HEK293 (cell line): ENCODE measurements at regions not wholly inside any gene's neighbourhood (a gene's known extent, or its start where the extent isn't known, plus 50 kb on each side); places are given as distances from the start of the nearest gene placed in this dataset.

Experiments used
- CTCF ChIA-PET: fragments of 350-600 bp; formaldehyde crosslinking; extraction: SDS; loops from one replicate; lab custom pipeline; 2021; ENCODE audit warnings: antibody characterized with exemption; lab: Yijun Ruan, JAX
- POLR2A ChIA-PET: fragments of 300-600 bp; formaldehyde crosslinking; extraction: SDS; loops from one replicate; lab custom pipeline; 2020; ENCODE audit warnings: antibody characterized with exemption, inconsistent platforms; lab: Yijun Ruan, JAX
- H3K27ac ChIP-seq: fragments of 200-500 bp; sonication (Bioruptor generic); 2 replicates; pipeline ENCODE4 v1.5.1; 2014; ENCODE audit warnings: low read depth, low read length, control low read depth, inconsistent platforms; ENCODE audit errors: extremely low read depth
- H3K36me3 ChIP-seq, 2 experiments: fragments of 200-500 bp in 1 of 2; sonication (Bioruptor generic) in 1 of 2; 1 replicate in 1 of 2; 2 replicates in 1 of 2; pipeline ENCODE4 v1.5.1; 2014 to 2017; ENCODE audit warnings: inconsistent platforms in 2 of 2, low read length in 2 of 2; ENCODE audit not compliant: control insufficient read depth in 2 of 2, insufficient read depth in 1 of 2
- H3K4me1 ChIP-seq: fragments of 200-500 bp; sonication (Bioruptor generic); 2 replicates; pipeline ENCODE4 v1.5.1; 2014; ENCODE audit warnings: mild to moderate bottlenecking, low read length, inconsistent platforms; ENCODE audit not compliant: control insufficient read depth, insufficient read depth
- H3K4me3 ChIP-seq: 2 replicates; pipeline ENCODE4 v1.5.1; 2011; ENCODE audit warnings: low read depth, mild to moderate bottlenecking, control low read depth, low read length, moderate library complexity
- H3K9me3 ChIP-seq: fragments of 200-500 bp; sonication (Bioruptor generic); 2 replicates; pipeline ENCODE4 v1.5.1; 2014; ENCODE audit warnings: low read depth, low read length, inconsistent platforms; ENCODE audit not compliant: control insufficient read depth, insufficient read depth
- FEZF1 ChIP-seq: fragments of 450-650 bp; formaldehyde crosslinking; IDR thresholded peaks from 2 replicates; pipeline ENCODE4 v1.5.1; 2016; ENCODE audit warnings: missing biosample characterization, missing genetic modification characterization
- GLI4 ChIP-seq: fragments of 450-650 bp; formaldehyde crosslinking; IDR thresholded peaks from 2 replicates; pipeline ENCODE4 v1.5.1; 2016; ENCODE audit warnings: missing biosample characterization, missing genetic modification characterization
- HOXC10 ChIP-seq: sonication (generic); formaldehyde crosslinking; IDR thresholded peaks from 2 replicates; pipeline ENCODE4 v1.8.1; 2023; ENCODE audit warnings: mild to moderate bottlenecking, missing genetic modification reagents
- HOXD13 ChIP-seq: sonication (generic); formaldehyde crosslinking; IDR thresholded peaks from 2 replicates; pipeline ENCODE4 v1.8.0; 2022; ENCODE audit warnings: missing genetic modification reagents, borderline replicate concordance
- KLF16 ChIP-seq: fragments of 450-650 bp; formaldehyde crosslinking; IDR thresholded peaks from 2 replicates; pipeline ENCODE4 v1.5.1; 2017; ENCODE audit warnings: missing biosample characterization, missing genetic modification characterization
- RBAK ChIP-seq: fragments of 450-650 bp; formaldehyde crosslinking; IDR thresholded peaks from 2 replicates; pipeline ENCODE4 v1.5.1; 2016; ENCODE audit warnings: missing biosample characterization, missing genetic modification characterization
- TRIM28 ChIP-seq: IDR thresholded peaks from 2 replicates; pipeline ENCODE4 v1.6.1; 2011; ENCODE audit warnings: low read length, control low read depth, borderline replicate concordance
- ZBTB1 ChIP-seq: fragments of 450-650 bp; formaldehyde crosslinking; IDR thresholded peaks from 2 replicates; pipeline ENCODE4 v1.5.1; 2016; ENCODE audit warnings: missing biosample characterization, missing genetic modification characterization
- ZBTB20 ChIP-seq: fragments of 450-650 bp; formaldehyde crosslinking; IDR thresholded peaks from 2 replicates; pipeline ENCODE4 v1.5.1; 2016; ENCODE audit warnings: missing biosample characterization, missing genetic modification characterization
- ZBTB8A ChIP-seq: fragments of 450-650 bp; formaldehyde crosslinking; IDR thresholded peaks from 2 replicates; pipeline ENCODE4 v1.5.1; 2016; ENCODE audit warnings: missing biosample characterization, missing genetic modification characterization
- ZFP3 ChIP-seq: fragments of 450-650 bp; formaldehyde crosslinking; IDR thresholded peaks from 2 replicates; pipeline ENCODE4 v1.5.1; 2016; ENCODE audit warnings: low read depth, missing biosample characterization, missing genetic modification characterization
- ZNF157 ChIP-seq: fragments of 450-650 bp; formaldehyde crosslinking; IDR thresholded peaks from 2 replicates; pipeline ENCODE4 v1.5.1; 2016; ENCODE audit warnings: missing biosample characterization, missing genetic modification characterization
- ZNF16 ChIP-seq: fragments of 450-650 bp; formaldehyde crosslinking; IDR thresholded peaks from 2 replicates; pipeline ENCODE4 v1.5.1; 2016; ENCODE audit warnings: low read depth, missing biosample characterization, missing genetic modification characterization
- ZNF211 ChIP-seq: fragments of 450-650 bp; formaldehyde crosslinking; IDR thresholded peaks from 2 replicates; pipeline ENCODE4 v1.5.1; 2016; ENCODE audit warnings: low read depth, missing biosample characterization, missing genetic modification characterization
- ZNF221 ChIP-seq: fragments of 450-650 bp; formaldehyde crosslinking; IDR thresholded peaks from 2 replicates; pipeline ENCODE4 v1.5.1; 2017; ENCODE audit warnings: missing biosample characterization, missing genetic modification characterization, borderline replicate concordance
- ZNF670 ChIP-seq: fragments of 450-650 bp; formaldehyde crosslinking; IDR thresholded peaks from 2 replicates; pipeline ENCODE4 v1.5.1; 2016; ENCODE audit warnings: missing biosample characterization, missing genetic modification characterization, low read depth
- ZNF768 ChIP-seq: fragments of 450-650 bp; formaldehyde crosslinking; IDR thresholded peaks from 2 replicates; pipeline ENCODE4 v1.5.1; 2018; ENCODE audit warnings: missing biosample characterization, mild to moderate bottlenecking, missing genetic modification characterization
- TF ChIP-seq, protein P1 (sequence below): fragments of 450-650 bp; formaldehyde crosslinking; conservative IDR thresholded peaks from 2 replicates; pipeline ENCODE4 v1.5.1; 2016; ENCODE audit warnings: low read depth, missing biosample characterization, missing genetic modification characterization
- TF ChIP-seq, protein P2 (sequence below): fragments of 450-650 bp; formaldehyde crosslinking; IDR thresholded peaks from 2 replicates; pipeline ENCODE4 v1.5.1; 2017; ENCODE audit warnings: missing biosample characterization, missing genetic modification characterization
- TF ChIP-seq, protein P3 (sequence below): fragments of 450-650 bp; IDR thresholded peaks from 2 replicates; pipeline ENCODE4 v1.5.1; 2018; ENCODE audit warnings: missing biosample characterization, missing genetic modification characterization
- TF ChIP-seq, protein P4 (sequence below): fragments of 450-650 bp; formaldehyde crosslinking; IDR thresholded peaks from 2 replicates; pipeline ENCODE4; 2016; ENCODE audit warnings: missing biosample characterization, missing genetic modification characterization
- TF ChIP-seq, protein P5 (sequence below): fragments of 450-650 bp; formaldehyde crosslinking; IDR thresholded peaks from 2 replicates; pipeline ENCODE4 v1.5.1; 2016; ENCODE audit warnings: missing biosample characterization, missing genetic modification characterization

DNA sequence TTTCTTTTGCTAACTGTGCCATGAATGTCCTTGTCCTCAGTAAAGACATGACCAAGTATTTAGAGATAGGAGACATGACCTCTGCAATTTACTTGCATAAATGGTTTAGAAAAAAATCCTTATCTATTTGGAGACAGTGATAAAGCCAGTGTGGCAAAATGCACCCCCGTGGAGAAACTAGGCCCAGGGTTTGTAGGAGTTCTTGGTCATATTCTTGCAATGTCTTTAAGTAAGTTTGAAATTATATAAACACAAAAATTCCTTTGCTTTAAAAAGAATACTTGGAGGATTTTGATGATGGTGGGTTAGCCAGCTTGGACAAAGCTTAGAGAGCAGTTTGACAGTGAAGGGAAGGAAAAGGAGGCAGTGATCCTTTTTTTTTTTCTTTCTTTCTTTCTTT lies 101.9 kb upstream of the SLC45A1 start:
- no peak overlapping the region for H3K4me3 ChIP-seq
- no peak for TF ChIP-seq ZNF157
- no peak for TF ChIP-seq HOXC10 (CRISPR knock-in tag)
- TF ChIP-seq ZFP3 (tag by site-specific recombination): peak; percentile 44; the same call in 1 of the 2 replicates
- TF ChIP-seq ZNF670 (tag by site-specific recombination): no peak
- TF ChIP-seq, protein P1, sequence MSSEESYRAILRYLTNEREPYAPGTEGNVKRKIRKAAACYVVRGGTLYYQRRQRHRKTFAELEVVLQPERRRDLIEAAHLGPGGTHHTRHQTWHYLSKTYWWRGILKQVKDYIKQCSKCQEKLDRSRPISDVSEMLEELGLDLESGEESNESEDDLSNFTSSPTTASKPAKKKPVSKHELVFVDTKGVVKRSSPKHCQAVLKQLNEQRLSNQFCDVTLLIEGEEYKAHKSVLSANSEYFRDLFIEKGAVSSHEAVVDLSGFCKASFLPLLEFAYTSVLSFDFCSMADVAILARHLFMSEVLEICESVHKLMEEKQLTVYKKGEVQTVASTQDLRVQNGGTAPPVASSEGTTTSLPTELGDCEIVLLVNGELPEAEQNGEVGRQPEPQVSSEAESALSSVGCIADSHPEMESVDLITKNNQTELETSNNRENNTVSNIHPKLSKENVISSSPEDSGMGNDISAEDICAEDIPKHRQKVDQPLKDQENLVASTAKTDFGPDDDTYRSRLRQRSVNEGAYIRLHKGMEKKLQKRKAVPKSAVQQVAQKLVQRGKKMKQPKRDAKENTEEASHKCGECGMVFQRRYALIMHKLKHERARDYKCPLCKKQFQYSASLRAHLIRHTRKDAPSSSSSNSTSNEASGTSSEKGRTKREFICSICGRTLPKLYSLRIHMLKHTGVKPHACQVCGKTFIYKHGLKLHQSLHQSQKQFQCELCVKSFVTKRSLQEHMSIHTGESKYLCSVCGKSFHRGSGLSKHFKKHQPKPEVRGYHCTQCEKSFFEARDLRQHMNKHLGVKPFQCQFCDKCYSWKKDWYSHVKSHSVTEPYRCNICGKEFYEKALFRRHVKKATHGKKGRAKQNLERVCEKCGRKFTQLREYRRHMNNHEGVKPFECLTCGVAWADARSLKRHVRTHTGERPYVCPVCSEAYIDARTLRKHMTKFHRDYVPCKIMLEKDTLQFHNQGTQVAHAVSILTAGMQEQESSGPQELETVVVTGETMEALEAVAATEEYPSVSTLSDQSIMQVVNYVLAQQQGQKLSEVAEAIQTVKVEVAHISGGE (tag by site-specific recombination): no peak
- no peaks in the 10 kb centered on the region for H3K4me1 ChIP-seq
- ChIA-PET CTCF (interaction anchor here (0.6 kb wide), 1 partner anchor 50 kb away, joined by 3 read pairs; no protein-coding TSS in a partner anchor), POLR2A (no interaction called here)
- H3K27ac ChIP-seq: no peak overlapping the region
- no peaks in the 10 kb centered on the region for H3K9me3 ChIP-seq
- no peaks in the 10 kb centered on the region for H3K36me3 ChIP-seq

DNA sequence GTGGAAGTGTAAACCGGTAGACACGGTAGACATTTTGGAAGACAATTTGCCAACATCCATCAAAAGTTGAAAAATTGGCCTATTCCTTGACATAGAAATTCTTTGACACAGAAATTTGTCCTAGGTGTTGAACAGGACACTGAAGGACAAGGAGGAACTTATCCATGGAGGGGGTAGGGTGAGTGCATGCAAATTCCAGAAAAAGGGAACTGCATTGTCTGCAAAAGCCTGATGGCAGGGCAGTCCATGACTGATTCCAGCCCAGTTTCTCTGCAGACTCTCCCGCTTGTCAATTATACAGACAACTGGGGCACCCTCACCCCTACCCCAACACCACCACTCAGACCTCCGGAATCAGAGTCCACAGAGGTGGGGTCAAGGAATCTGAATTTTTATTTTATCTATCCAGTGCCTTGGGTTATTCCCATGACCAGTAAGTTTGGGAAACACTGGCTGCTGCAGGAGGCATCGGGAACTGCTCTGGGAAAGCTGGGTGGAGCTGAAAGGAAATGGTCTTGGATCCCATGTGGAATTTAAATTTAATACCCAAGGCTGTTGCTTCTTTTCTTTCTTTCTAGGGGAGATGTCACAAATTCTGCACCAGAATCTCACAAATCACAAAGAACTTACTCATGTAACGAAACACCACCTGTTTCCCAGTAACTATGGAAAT lies 103.3 kb upstream of the SLC45A1 start:
- Histone ChIP-seq H3K27ac (no peak overlapping the region), H3K9me3 (no peaks in the 10 kb centered on the region), H3K36me3 (no peaks in the 10 kb centered on the region), H3K4me3 (no peak overlapping the region), H3K4me1 (no peaks in the 10 kb centered on the region)
- TF ChIP-seq GLI4 (tag by site-specific recombination) (no peak), HOXD13 (CRISPR knock-in tag) (no peak), ZBTB20 (tag by site-specific recombination) (no peak), RBAK (no peak), FEZF1 (tag by site-specific recombination) (no peak)
- TF ChIP-seq, protein P2, sequence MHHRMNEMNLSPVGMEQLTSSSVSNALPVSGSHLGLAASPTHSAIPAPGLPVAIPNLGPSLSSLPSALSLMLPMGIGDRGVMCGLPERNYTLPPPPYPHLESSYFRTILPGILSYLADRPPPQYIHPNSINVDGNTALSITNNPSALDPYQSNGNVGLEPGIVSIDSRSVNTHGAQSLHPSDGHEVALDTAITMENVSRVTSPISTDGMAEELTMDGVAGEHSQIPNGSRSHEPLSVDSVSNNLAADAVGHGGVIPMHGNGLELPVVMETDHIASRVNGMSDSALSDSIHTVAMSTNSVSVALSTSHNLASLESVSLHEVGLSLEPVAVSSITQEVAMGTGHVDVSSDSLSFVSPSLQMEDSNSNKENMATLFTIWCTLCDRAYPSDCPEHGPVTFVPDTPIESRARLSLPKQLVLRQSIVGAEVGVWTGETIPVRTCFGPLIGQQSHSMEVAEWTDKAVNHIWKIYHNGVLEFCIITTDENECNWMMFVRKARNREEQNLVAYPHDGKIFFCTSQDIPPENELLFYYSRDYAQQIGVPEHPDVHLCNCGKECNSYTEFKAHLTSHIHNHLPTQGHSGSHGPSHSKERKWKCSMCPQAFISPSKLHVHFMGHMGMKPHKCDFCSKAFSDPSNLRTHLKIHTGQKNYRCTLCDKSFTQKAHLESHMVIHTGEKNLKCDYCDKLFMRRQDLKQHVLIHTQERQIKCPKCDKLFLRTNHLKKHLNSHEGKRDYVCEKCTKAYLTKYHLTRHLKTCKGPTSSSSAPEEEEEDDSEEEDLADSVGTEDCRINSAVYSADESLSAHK (tag by site-specific recombination): no peak
- POLR2A ChIA-PET: no interaction called here
- CTCF ChIA-PET: no interaction called here

DNA sequence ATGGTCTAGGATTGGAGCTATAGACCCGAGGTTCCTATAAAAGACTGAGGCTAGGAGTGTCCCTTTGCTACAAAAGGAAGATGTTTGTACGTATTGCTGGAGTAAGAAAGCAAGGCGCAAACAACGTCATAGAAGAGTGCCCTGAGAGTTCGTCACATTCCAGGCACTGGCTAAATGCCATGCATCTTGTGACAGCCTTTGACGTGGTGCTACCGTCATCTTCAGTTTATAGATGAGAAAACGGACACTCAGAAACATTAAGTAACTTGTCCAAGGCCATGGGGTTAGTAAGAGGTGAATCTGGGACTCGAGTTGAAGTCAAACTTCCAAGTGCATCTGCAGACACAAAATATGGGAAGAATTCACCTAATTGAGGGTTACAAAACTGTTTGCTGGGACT lies 104.2 kb upstream of the SLC45A1 start:
- Histone ChIP-seq H3K4me3 (no peak overlapping the region), H3K27ac (no peak overlapping the region), H3K4me1 (no peaks in the 10 kb centered on the region)
- POLR2A ChIA-PET: no interaction called here
- TF ChIP-seq, protein P3, sequence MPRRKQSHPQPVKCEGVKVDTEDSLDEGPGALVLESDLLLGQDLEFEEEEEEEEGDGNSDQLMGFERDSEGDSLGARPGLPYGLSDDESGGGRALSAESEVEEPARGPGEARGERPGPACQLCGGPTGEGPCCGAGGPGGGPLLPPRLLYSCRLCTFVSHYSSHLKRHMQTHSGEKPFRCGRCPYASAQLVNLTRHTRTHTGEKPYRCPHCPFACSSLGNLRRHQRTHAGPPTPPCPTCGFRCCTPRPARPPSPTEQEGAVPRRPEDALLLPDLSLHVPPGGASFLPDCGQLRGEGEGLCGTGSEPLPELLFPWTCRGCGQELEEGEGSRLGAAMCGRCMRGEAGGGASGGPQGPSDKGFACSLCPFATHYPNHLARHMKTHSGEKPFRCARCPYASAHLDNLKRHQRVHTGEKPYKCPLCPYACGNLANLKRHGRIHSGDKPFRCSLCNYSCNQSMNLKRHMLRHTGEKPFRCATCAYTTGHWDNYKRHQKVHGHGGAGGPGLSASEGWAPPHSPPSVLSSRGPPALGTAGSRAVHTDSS (tag by site-specific recombination): no peak
- TF ChIP-seq TRIM28: no peak
- no peak for TF ChIP-seq ZNF768 (tag by site-specific recombination)
- no peak for TF ChIP-seq ZNF211 (tag by site-specific recombination)
- TF ChIP-seq HOXC10 (CRISPR knock-in tag): no peak
- TF ChIP-seq ZNF221 (tag by site-specific recombination): no peak
- TF ChIP-seq KLF16 (tag by site-specific recombination): no peak
- no peak for TF ChIP-seq ZNF16 (tag by site-specific recombination)
- TF ChIP-seq, protein P4, sequence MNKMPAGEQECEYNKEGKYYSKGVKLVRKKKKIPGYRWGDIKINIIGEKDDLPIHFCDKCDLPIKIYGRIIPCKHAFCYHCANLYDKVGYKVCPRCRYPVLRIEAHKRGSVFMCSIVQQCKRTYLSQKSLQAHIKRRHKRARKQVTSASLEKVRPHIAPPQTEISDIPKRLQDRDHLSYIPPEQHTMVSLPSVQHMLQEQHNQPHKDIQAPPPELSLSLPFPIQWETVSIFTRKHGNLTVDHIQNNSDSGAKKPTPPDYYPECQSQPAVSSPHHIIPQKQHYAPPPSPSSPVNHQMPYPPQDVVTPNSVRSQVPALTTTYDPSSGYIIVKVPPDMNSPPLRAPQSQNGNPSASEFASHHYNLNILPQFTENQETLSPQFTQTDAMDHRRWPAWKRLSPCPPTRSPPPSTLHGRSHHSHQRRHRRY (tag by site-specific recombination): no peak
- TF ChIP-seq ZBTB1 (tag by site-specific recombination): no peak
- TF ChIP-seq, protein P5, sequence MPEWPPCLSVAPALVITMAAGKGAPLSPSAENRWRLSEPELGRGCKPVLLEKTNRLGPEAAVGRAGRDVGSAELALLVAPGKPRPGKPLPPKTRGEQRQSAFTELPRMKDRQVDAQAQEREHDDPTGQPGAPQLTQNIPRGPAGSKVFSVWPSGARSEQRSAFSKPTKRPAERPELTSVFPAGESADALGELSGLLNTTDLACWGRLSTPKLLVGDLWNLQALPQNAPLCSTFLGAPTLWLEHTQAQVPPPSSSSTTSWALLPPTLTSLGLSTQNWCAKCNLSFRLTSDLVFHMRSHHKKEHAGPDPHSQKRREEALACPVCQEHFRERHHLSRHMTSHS (tag by site-specific recombination): no peak
- no peak for TF ChIP-seq ZBTB8A (tag by site-specific recombination)
- TF ChIP-seq, all 188 proteins: peak for 0
- Histone ChIP-seq H3K9me3 (no peaks in the 10 kb centered on the region), H3K36me3 (no peaks in the 10 kb centered on the region)
- CTCF ChIA-PET: interaction anchor here (0.6 kb wide), 1 partner anchor 52 kb away, joined by 4 read pairs; no protein-coding TSS in a partner anchor
